Right lobe of liver (tissue), 6 donors: ENCODE measurements at regions not wholly inside any gene's neighbourhood (a gene's known extent, or its start where the extent isn't known, plus 50 kb on each side); places are given as distances from the start of the nearest gene placed in this dataset.
"Not testable (repeated sequence)": the region's sequence is repeated elsewhere in the genome, so short reads cannot be mapped to it uniquely, and the experiment has no call there.

ENCODE experiments used
- ATAC-seq, 4 donors: fragments of 200-7000 bp; cut with Tn5 transposase; one replicate each; pipeline ENCODE4 v1.9.1; 2020; ENCODE audit warnings: mild to moderate bottlenecking in 4 of 4, moderate library complexity in 4 of 4
- DNase-seq, 3 donors: peaks; one replicate each; pipeline ENCODE4 v3.0.0-alpha.2; 2020
- H3K27ac ChIP-seq, 3 donors: fragments of 200-600 bp; one replicate each; pipeline ENCODE4 v1.8.0; 2022
- H3K27me3 ChIP-seq, 2 donors: fragments of 200-600 bp; one replicate each; pipeline ENCODE4 v1.8.0; 2022
- H3K36me3 ChIP-seq, 4 donors: fragments of 200-600 bp; sonication (generic) in 1 of 4; one replicate each; pipeline versions ENCODE4 v1.5.1 to v1.8.0; 2017 to 2022; ENCODE audit warnings: control low read depth in 1 of 4
- H3K4me1 ChIP-seq, 4 donors: fragments of 200-600 bp; sonication (generic) in 1 of 4; one replicate each; pipeline versions ENCODE4 v1.5.1 to v1.8.0; 2017 to 2022; ENCODE audit warnings: control low read depth in 1 of 4
- H3K4me3 ChIP-seq, 3 donors: fragments of 200-600 bp; one replicate each; pipeline ENCODE4 v1.8.0; 2022
- H3K9me3 ChIP-seq, 4 donors: fragments of 200-600 bp; sonication (generic) in 1 of 4; one replicate each; pipeline versions ENCODE4 v1.5.1 to v1.8.0; 2017 to 2022; ENCODE audit warnings: control low read depth in 1 of 4
- POLR2A ChIP-seq: fragments of 450-650 bp; IDR thresholded peaks from one replicate; pipeline ENCODE4 v1.6.1; 2017; ENCODE audit warnings: antibody characterized with exemption, mild to moderate bottlenecking
- WGBS: methylation state at CpG from one replicate; pipeline ENCODE4 v1.1.6; 2018; ENCODE audit warnings: low coverage, low lambda C conversion rate; ENCODE audit not compliant: insufficient coverage; ENCODE audit errors: missing lambda C conversion rate; 5-methylcytosine and 5-hydroxymethylcytosine counted together
- intact Hi-C, 2 donors: fragments of 100-400 bp; cut with DNase I; formaldehyde crosslinking; loops; one replicate each; pipeline versions ENCODE4 v1.11.2 to v1.14.1; 2022
- TF ChIP-seq, protein P1 (sequence below), 4 donors: fragments of 200-600 bp in 3 of 4; fragments of 450-650 bp in 1 of 4; IDR thresholded peaks; one replicate each; pipeline versions ENCODE4 v1.5.1 to v1.8.0; 2016 to 2022; ENCODE audit warnings: antibody characterized with exemption in 4 of 4, mild to moderate bottlenecking in 2 of 4
- donor health status: DM: no; HTN: yes; CAD: no.
- donor health status: DM: no; HTN: no; CAD: no.
- donor health status: DM: no; HTN: no; CAD: no.
- donor health status: DM: no; HTN: yes; CAD: no.
- donor health status: DM: no; HTN: yes; CAD: no.

DNA sequence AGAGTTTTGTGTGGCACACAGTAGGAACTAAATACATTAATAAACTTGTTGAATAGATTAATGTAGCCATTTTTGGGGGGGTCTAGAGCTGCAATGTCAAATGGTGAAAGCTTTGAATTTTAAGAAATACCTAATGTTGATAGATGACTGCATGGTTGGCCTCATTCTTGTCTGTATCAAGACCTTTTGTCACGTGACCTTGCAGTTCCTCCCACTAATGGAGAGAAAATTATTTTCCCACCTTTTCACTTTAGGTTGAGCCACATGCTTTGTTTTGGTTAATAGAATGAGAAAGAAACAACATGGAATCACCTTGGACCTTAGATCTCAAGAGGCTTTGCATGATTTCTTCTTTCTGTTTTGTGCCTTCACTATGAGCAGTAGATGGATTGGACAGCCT, 223.6 kb upstream of the DEPDC1 start:
- no peak for DNase-seq

DNA sequence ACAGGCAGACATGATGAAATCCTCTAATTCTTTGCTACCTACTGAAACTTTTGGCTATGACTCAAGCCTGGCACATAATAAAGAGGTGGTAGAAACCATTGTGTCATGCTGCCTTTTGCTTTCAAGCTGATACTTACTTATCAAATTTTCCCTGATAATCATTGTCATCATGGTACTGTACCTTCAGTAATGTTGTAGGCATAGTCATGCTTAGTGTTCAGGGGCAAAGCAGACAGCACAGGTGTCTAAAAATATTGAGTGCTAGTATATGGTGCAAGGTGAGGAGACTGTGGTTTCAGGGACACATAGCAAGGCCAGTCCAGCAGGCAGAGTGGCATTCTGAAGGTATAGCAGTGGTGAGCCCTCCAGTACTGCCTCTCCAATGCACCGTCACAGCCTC, 226.9 kb upstream of the DEPDC1 start:
- intact Hi-C loops = no loop called here
- H3K36me3 ChIP-seq = no peaks in the 10 kb centered on the region
- TF ChIP-seq POLR2A = no peak
- TF ChIP-seq, protein P1, sequence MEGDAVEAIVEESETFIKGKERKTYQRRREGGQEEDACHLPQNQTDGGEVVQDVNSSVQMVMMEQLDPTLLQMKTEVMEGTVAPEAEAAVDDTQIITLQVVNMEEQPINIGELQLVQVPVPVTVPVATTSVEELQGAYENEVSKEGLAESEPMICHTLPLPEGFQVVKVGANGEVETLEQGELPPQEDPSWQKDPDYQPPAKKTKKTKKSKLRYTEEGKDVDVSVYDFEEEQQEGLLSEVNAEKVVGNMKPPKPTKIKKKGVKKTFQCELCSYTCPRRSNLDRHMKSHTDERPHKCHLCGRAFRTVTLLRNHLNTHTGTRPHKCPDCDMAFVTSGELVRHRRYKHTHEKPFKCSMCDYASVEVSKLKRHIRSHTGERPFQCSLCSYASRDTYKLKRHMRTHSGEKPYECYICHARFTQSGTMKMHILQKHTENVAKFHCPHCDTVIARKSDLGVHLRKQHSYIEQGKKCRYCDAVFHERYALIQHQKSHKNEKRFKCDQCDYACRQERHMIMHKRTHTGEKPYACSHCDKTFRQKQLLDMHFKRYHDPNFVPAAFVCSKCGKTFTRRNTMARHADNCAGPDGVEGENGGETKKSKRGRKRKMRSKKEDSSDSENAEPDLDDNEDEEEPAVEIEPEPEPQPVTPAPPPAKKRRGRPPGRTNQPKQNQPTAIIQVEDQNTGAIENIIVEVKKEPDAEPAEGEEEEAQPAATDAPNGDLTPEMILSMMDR (IDR thresholded peaks at IDR 0.05) = no peak
- 86% methylated on average over 1 of the region's 1 CpG for whole genome bisulfite sequencing
- H3K4me1 ChIP-seq = no peaks in the 10 kb centered on the region
- DNase-seq (no peak), ATAC-seq (no peak)
- H3K9me3 ChIP-seq = no peaks in the 10 kb centered on the region
- H3K27ac ChIP-seq = no peak overlapping the region
- H3K27me3 ChIP-seq = no peaks in the 10 kb centered on the region
- H3K4me3 ChIP-seq = no peak overlapping the region

More for the DNA sequence above, 223.6 kb upstream of the DEPDC1 start:
- no peak overlapping the region for H3K27ac ChIP-seq
- no peaks in the 10 kb centered on the region for H3K27me3 ChIP-seq
- H3K4me1 ChIP-seq = no peaks in the 10 kb centered on the region
- WGBS = 33% methylated on average over 1 of the region's 1 CpG
- intact Hi-C loops = no loop called here
- no peak for ATAC-seq
- TF ChIP-seq, protein P1 (IDR thresholded peaks at IDR 0.05) = no peak
- no peak for TF ChIP-seq POLR2A
- H3K4me3 ChIP-seq = no peak overlapping the region
- H3K36me3 ChIP-seq = no peaks in the 10 kb centered on the region
- H3K9me3 ChIP-seq = no peaks in the 10 kb centered on the region

DNA sequence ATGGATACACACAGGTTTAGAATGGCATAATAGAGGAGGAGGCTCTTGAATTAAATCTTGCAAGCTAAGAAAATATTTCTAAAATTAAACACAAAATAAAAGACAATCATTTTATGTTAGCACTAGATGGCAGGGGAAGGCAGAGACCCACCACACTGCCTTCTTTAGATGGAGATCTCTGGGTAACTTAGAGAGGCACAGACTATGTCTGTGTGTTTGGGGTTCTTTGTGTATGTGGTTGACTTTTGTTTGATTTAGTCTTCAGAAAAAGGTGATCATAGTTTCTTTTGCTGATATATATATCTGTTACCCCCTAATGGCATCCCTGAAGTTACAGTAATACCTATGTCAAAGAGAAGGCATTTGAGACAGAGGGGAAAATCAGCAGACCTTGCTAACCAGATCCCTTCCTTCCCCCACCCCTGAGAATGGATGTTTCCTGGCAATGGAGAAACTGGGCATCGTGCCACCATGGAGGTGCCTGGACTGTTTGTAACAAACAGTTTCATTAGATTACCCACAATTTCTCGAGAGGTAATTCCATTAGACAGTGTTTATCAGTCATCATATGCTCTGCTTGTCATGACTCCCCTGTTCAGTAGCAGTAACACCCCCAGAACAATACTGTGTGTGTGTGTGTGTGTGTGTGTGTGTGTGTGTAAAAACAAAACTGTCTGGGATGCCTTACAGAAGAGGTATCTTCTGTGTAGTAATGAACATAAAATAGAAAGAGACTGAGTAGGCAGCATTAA, 228.3 kb upstream of the DEPDC1 start:
- intact Hi-C loops = no loop called here
- Histone ChIP-seq H3K4me1 (no peaks in the 10 kb centered on the region), H3K9me3 (no peaks in the 10 kb centered on the region), H3K4me3 (no peak overlapping the region), H3K27ac (no peak overlapping the region), H3K27me3 (no peaks in the 10 kb centered on the region), H3K36me3 (no peaks in the 10 kb centered on the region)
- DNase-seq (peak in 1 of 3 donors; percentile 23), ATAC-seq (peak in 1 of 4 donors; percentile 44)
- TF ChIP-seq POLR2A = no peak
- TF ChIP-seq, protein P1 (IDR thresholded peaks at IDR 0.05) = no peak
- WGBS = 0% methylated on average over 2 of the region's 2 CpGs

DNA sequence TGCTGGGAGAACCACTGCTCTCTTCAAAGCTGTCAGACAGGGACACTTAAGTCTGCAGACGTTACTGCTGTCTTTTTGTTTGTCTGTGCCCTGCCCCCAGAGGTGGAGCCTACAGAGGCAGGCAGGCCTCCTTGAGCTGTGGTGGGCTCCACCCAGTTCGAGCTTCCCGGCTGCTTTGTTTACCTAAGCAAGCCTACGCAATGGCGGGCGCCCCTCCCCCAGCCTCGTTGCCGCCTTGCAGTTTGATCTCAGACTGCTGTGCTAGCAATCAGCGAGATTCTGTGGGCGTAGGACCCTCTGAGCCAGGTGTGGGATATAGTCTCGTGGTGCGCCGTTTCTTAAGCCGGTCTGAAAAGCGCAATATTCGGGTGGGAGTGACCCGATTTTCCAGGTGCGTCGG, 242.6 kb upstream of the DEPDC1 start:
- H3K36me3 ChIP-seq, DNase-seq, ATAC-seq, intact Hi-C loops, H3K9me3 ChIP-seq, H3K27ac ChIP-seq, H3K27me3 ChIP-seq, H3K4me3 ChIP-seq, H3K4me1 ChIP-seq: not testable (repeated sequence)
- WGBS = 63% methylated on average over 6 of the region's 19 CpGs

GRCh38 chr1:68745011-68745410, 248.1 kb upstream of the DEPDC1 start:
- 38% methylated on average over 2 of the region's 2 CpGs for WGBS
- no peak overlapping the region for H3K27ac ChIP-seq
- no peak for ATAC-seq

More at GRCh38 chr1:68745011-68745410, 248.1 kb upstream of the DEPDC1 start:
- no peak for TF ChIP-seq POLR2A
- TF ChIP-seq, protein P1 (IDR thresholded peaks at IDR 0.05) = no peak
- no peaks in the 10 kb centered on the region for H3K9me3 ChIP-seq
- no peaks in the 10 kb centered on the region for H3K27me3 ChIP-seq
- no peak overlapping the region for H3K4me3 ChIP-seq
- no peaks in the 10 kb centered on the region for H3K36me3 ChIP-seq
- intact Hi-C loops = no loop called here
- no peaks in the 10 kb centered on the region for H3K4me1 ChIP-seq
- DNase-seq = no peak
